NAMALWA (cell line): ENCODE measurements at regions not wholly inside any gene's neighbourhood (a gene's known extent, or its start where the extent isn't known, plus 50 kb on each side); places are given as distances from the start of the nearest gene placed in this dataset.

Experiments
- DNase-seq: peaks from one replicate; pipeline ENCODE4 v3.0.0-alpha.2; 2015; ENCODE audit warnings: low spot score

- no peak for DNase-seq
Measured at GRCh38 chr3:152054315-152054714, 180.9 kb downstream of the SUCNR1 start.

GRCh38 chr3:152056073-152056472, 182.6 kb downstream of the SUCNR1 start:
- no peak for DNase-seq

GRCh38 chr3:152056481-152056880, 183.0 kb downstream of the SUCNR1 start:
- no peak for DNase-seq

GRCh38 chr3:152056987-152057386, 183.5 kb downstream of the SUCNR1 start:
- no peak for DNase-seq

DNA sequence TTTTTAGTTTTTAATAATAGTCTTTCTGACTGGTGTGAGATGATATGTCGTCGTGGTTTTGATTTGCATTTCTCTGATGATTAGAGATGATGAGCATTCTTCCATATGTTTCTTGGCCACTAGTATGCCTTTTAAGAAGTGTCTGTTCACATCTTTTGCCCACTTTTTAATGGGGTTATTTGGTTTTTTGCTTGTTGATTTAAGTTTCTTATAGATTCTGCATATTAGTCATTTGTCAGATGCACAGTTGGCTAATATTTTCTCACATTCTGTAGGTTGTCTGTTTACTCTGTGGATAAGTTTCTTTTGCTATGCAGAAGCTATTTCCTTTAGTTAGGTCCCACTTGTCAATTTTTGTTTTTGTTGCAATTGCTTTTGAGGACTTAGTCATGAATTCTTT, 185.4 kb downstream of the SUCNR1 start:
- DNase-seq = no peak

DNA sequence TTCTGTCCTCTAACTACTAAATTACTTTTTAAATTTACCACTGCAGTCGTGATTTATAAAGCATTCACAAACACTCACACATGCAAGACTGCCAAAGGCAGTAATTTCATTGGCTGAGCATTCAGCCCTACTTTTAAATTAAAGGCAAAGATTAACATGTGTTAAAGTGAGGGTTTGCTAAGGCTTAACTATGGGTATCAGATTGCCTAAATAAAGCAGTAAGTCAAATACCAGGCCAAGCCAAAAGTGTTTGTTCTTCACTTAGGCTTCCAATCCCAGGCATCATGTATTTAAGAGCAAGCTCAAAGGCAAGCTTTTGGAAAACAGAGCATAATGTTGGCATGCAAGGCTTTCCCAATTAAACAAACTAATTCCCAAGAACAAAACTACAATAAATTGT, 187.3 kb downstream of the SUCNR1 start:
- no peak for DNase-seq

GRCh38 chr3:152061296-152061695, 187.9 kb downstream of the SUCNR1 start:
- no peak for DNase-seq

- DNase-seq = no peak
Measured at GRCh38 chr3:152069871-152070270, 196.4 kb downstream of the SUCNR1 start.

GRCh38 chr3:152071315-152071714, 197.4 kb upstream of the MBNL1 start:
- DNase-seq = no peak

DNA sequence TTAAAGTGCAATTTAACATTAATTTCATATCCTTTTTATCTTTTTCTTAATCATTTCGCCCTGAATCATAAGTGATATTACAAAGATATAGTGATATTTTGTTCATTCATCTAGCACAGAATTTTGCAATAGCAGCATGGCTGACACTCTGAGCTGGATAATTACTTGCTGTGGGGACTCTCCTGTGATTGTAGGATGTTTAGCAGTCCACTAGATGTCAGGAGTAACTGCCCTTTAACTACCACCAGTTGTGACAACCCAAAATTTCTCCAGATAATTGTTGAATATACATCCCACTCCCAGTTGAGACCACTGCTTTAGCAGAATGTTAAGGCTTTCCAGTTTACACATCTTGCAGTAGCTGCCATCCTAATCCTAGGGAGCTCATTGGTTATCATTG, 196.8 kb upstream of the MBNL1 start:
- DNase-seq = peak; percentile 71

GRCh38 chr3:152073267-152073666, 195.5 kb upstream of the MBNL1 start:
- DNase-seq = no peak

DNA sequence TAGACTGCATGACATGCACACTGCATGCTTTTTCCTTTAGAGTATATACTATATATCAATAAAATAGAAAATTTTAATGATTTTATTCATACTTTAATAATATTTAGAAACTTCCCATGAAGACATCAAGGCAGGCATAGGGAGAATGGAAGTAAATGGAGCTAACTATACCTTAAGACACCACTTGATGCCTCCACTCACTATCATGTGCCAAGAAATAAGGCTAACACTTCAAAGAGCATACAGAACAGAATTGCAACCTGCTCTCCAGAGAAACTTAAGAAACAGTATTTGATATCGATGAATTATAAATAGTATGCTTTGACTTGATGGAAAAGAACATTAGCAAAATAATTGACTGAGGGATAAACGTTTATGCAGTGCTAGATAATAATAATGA, 192.6 kb upstream of the MBNL1 start:
- no peak for DNase-seq

DNA sequence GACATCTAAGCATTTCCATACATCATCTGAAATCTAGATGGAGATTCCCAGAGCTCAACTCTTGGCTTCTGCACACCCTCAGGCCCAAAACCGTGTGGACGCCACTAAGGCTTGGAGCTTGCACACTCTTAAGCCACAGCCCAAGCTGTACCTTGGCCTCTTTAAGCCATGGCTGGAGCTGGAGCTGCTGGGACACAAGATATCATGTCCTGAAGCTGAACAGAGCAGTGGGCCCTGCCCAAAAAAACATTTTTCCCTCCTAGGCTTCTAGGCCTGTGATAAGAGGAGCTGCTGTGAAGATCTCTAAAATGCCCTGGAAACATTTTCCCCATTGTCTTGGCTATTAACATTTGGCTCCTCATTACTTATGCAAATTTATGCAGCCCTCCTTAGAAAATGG, 188.7 kb upstream of the MBNL1 start:
- DNase-seq = no peak

DNA sequence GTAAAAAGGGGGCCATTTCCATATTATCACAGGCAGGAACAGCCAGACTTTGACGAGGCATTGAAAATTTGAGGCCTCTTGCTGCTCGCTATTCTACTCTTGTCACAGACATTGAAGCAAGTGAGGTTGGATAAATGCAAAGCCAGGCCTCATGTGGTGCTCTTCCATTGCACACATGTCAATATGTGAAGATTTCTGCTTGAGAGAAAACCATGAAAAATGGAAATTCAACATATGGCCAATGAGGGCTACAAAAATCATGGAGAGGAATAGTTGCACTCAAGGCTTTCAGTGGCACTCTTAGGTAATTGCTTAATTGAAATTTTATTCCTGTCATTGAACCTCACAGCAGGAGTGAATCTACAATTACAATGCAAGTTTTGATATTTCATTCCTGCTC, 185.6 kb upstream of the MBNL1 start:
- DNase-seq = no peak

DNA sequence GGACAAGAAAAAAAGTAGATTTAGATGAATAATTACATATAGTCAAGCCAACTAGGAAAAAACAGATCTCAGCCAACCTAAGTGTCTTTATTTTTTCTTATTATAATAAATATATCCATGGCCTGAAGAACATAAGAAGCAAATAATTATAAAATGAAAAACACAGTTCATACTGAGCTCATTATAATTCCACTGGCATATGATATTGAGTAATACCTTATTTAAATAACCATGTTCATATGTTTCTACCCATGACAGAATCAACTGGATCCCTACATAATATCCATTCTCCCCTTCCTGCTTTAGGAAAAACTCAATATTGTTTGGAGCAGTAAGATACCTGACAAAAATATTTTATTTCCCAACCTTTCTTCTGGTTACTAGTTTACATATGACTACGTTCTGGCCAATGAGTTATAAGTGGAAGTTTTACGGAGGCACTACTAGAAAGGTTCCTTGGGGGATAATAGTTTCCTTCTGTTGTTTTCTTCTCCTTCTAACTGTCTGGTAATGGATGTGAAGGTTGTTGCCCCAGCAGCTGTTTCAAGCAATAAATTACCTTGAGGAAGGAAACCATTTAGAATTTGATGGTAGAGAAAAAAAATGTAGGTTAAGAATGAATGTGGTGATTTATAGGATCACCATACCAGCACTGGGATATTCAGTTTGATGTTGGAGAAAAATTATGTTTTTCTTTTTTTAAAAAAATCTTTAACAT, 184.1 kb upstream of the MBNL1 start:
- DNase-seq = no peak

- no peak for DNase-seq
Measured at GRCh38 chr3:152087153-152087552, 181.6 kb upstream of the MBNL1 start.

- DNase-seq = no peak
Measured at GRCh38 chr3:152089528-152089927, 179.2 kb upstream of the MBNL1 start.

- no peak for DNase-seq
Measured at GRCh38 chr3:152091725-152092124, 177.0 kb upstream of the MBNL1 start.

GRCh38 chr3:152093901-152094300, 174.8 kb upstream of the MBNL1 start:
- DNase-seq = no peak

DNA sequence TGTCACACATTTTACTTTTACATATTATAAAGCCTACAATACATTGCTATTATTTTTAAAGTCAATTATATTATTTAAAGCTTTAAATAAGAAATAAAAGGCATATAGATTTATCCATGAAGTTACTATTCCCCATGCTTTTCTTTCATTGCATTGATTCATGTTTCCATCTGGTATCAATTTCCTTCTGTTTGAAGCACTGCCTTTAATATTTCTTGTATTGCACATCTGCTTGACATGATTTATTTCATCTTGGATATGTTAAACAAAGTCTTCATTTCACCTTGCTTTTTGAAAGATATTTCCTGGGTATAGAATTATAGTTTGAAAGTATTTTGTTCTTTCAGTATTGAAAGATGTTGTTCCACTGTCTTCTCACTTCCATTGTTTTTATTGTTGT, 174.3 kb upstream of the MBNL1 start:
- no peak for DNase-seq

- no peak for DNase-seq
Measured at GRCh38 chr3:152095472-152095871, 173.3 kb upstream of the MBNL1 start.

DNA sequence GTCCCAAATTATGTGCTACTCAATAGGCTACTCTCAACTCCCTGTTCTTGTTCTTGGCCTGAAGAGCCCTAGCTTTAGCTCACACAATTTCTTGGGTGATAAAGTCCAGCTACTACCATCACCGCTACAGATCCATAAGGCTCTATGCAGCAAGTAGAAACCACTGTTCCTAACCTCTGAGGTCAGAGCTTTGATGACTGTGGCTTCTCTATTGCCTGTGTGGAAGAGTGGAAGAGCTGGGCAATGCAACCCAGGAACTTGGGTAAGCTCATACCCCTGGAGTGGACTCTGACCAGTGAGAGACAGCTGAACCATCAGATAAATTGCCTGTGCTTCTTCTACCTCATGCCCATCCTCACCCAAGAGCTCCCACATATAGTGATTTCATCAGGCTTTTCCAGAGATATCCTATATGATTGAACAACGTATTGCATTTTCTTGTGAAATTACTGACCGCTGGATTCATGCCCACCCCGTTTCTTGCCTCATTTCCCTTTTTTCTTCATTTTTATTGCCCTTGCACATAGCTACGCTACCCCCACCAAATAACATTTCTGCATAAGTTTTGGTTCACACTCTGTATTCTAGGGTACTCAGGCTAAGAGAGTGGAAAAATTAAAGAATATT, 172.3 kb upstream of the MBNL1 start:
- no peak for DNase-seq

- no peak for DNase-seq
Measured at GRCh38 chr3:152097120-152097519, 171.6 kb upstream of the MBNL1 start.

GRCh38 chr3:152097770-152098169, 171.0 kb upstream of the MBNL1 start:
- no peak for DNase-seq
